ENCODE measurements at regions not wholly inside any gene's neighbourhood (a gene's known extent, or its start where the extent isn't known, plus 50 kb on each side); places are given as distances from the start of the nearest gene placed in this dataset.

GRCh38 chr22:44442186-44442815 lies 55.7 kb downstream of the RTL6 start:
- H3K4me3 ChIP-seq, result no peak overlapping the region
- H3K27ac ChIP-seq, result no peak overlapping the region
- H3K4me1 ChIP-seq, result no peaks in the 10 kb centered on the region
- H3K36me3 ChIP-seq, result no peaks in the 10 kb centered on the region
- TF ChIP-seq POLR2A (IDR thresholded peaks at IDR 0.05) (no peak), EP300 (IDR thresholded peaks at IDR 0.05) (no peak), CTCF (IDR thresholded peaks at IDR 0.05) (no peak)
- 57 to 81% methylated on average over 10 to 12 of the region's 12 CpGs for whole genome bisulfite sequencing, 2 donors
- no peaks in the 10 kb centered on the region for H3K27me3 ChIP-seq
- DNase-seq (ENCODE audit: low spot score in 2 of 2), result no peak
- H3K9me3 ChIP-seq, result peaks cover 0 to 13% (median 0%) of the 10 kb centered on the region in 4 donors

- Histone ChIP-seq H3K4me1 (no peaks in the 10 kb centered on the region), H3K9me3 (peaks cover 0 to 6% (median 0%) of the 10 kb centered on the region in 4 donors), H3K27ac (no peak overlapping the region), H3K4me3 (no peak overlapping the region), H3K27me3 (no peaks in the 10 kb centered on the region), H3K36me3 (no peaks in the 10 kb centered on the region)
- no peak for TF ChIP-seq CTCF (IDR thresholded peaks at IDR 0.05)
- TF ChIP-seq EP300 (IDR thresholded peaks at IDR 0.05), result no peak
- TF ChIP-seq POLR2A (IDR thresholded peaks at IDR 0.05), result no peak
- DNase-seq (ENCODE audit: low spot score in 2 of 2), result no peak
- WGBS, 2 donors, result 66 to 82% methylated on average over 13 to 14 of the region's 16 CpGs
Observed at GRCh38 chr22:44441401-44442185, 56.4 kb downstream of the RTL6 start.

GRCh38 chr22:44440224-44441160 lies 57.5 kb downstream of the RTL6 start:
- Histone ChIP-seq H3K4me3 (no peak overlapping the region), H3K27ac (no peak overlapping the region), H3K9me3 (no peaks in the 10 kb centered on the region), H3K36me3 (no peaks in the 10 kb centered on the region), H3K27me3 (no peaks in the 10 kb centered on the region), H3K4me1 (no peaks in the 10 kb centered on the region)
- WGBS, 2 donors, result 83 to 86% methylated on average over 15 to 19 of the region's 19 CpGs
- TF ChIP-seq CTCF (IDR thresholded peaks at IDR 0.05) (no peak), POLR2A (IDR thresholded peaks at IDR 0.05) (no peak), EP300 (IDR thresholded peaks at IDR 0.05) (no peak)
- no peak for DNase-seq (ENCODE audit: low spot score in 2 of 2)

GRCh38 chr22:44439356-44440223 lies 58.4 kb downstream of the RTL6 start:
- TF ChIP-seq POLR2A (IDR thresholded peaks at IDR 0.05), result no peak
- no peak for TF ChIP-seq CTCF (IDR thresholded peaks at IDR 0.05)
- TF ChIP-seq EP300 (IDR thresholded peaks at IDR 0.05), result no peak
- Histone ChIP-seq H3K4me3 (no peak overlapping the region), H3K36me3 (no peaks in the 10 kb centered on the region), H3K9me3 (no peaks in the 10 kb centered on the region), H3K4me1 (no peaks in the 10 kb centered on the region), H3K27me3 (no peaks in the 10 kb centered on the region), H3K27ac (no peak overlapping the region)
- 80 to 86% methylated on average over 21 of the region's 21 CpGs for WGBS, 2 donors
- DNase-seq (ENCODE audit: low spot score in 2 of 2), result no peak

Measured in tibial nerve (tissue), 4 donors.